ENCODE measurements at regions not wholly inside any gene's neighbourhood (a gene's known extent, or its start where the extent isn't known, plus 50 kb on each side); places are given as distances from the start of the nearest gene placed in this dataset.

GRCh38 chr3:87765256-87765655 is 293.5 kb downstream of the CGGBP1 start:
- no peak for TF ChIP-seq SUZ12 (IDR thresholded peaks at IDR 0.05; ENCODE audit: extremely low read depth, insufficient read depth, insufficient read length)
- no peak for TF ChIP-seq ZNF274 (IDR thresholded peaks at IDR 0.05; ENCODE audit: low read depth, low read length)

All from NT2/D1 (cell line).